KG1 (cell line): ENCODE measurements at regions not wholly inside any gene's neighbourhood (a gene's known extent, or its start where the extent isn't known, plus 50 kb on each side); places are given as distances from the start of the nearest gene placed in this dataset.
"Not testable (repeated sequence)": the region's sequence is repeated elsewhere in the genome, so short reads cannot be mapped to it uniquely, and the experiment has no call there.

Experiments used
- DNase-seq: peaks from one replicate; lab custom pipeline; 2025; lab: John Stamatoyannopoulos, UW

DNA sequence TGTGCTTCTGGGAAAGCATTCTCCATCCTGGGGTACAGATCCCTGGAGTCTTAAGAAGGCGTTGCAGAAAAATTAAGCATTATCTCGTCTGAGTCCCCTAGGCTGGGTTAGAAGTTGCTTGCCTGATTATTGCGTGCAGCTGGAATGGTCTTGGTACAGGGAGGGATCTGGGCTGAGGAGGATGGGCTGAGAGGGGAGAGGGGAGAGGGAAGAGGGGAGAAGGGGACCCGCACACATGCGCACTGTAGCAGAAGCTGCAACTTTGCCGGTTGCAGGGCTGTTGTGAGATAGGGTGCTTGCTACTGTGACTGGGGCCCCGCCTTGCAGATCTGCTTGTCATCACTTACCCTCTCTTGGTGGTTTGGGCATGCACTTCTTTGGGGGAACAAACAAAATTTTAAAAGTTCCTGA lies 316.8 kb downstream of the DLEU7 start:
- no peak for DNase-seq

DNA sequence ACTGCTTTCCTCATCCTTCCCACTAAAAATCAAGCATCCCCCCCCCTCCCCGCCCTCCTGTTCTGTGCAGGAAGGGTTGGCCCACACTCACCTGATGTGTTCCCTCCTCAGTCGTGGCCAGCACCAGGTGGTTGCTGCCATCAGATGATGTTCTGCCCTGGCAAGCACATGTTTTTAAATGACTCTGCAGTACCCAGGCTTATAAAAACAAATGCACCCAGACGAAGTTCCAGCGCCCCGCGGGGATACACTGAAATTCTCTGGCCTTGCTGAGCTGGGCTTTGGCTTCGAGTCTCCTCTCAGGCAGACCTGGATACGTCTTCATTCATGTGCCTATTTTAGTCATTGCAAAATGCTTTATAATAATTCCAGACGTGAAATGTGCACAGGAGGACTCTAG lies 316.3 kb downstream of the DLEU7 start:
- no peak for DNase-seq

DNA sequence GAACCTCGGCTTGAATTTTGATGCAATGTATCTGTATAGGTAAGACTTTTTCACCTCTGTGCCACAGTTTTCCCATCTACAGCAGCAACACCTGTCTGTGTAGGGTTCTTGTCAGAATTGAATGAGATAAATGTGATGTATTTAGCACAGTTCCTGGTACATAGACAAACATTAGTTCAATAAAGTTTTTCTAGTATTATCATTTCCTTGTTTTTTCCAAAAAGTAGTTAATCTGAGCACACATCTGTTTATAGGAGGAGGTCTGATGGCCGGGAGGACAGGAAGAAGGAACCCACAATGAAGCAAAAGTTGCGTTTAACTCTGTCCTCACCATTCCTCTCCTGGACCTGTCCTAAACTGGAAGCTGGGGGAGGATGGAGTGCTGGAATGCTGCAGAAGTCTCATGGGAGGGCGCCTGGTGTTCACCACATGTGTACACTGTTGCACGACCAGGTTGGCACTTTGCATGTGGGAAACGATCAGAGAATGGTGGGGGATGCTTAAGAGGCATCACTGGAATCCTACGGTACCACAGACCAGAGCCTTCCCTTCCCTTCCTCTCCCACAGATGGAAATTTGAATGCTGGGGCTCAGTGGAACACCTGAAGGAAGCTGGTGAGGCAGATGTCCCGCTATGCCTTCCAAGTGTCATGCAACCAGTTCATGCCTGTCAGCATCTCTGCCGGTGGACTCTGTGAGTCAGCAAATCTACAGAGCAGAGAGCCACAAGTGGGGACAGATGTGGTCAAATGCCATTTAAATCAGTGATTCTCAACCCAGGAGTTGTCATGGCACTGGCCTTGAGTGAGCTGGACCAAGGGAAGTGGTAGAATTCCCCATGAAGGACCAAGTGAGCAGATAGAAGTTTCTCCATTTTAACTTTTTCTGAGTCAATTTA lies 315.6 kb downstream of the DLEU7 start:
- DNase-seq, result no peak

DNA sequence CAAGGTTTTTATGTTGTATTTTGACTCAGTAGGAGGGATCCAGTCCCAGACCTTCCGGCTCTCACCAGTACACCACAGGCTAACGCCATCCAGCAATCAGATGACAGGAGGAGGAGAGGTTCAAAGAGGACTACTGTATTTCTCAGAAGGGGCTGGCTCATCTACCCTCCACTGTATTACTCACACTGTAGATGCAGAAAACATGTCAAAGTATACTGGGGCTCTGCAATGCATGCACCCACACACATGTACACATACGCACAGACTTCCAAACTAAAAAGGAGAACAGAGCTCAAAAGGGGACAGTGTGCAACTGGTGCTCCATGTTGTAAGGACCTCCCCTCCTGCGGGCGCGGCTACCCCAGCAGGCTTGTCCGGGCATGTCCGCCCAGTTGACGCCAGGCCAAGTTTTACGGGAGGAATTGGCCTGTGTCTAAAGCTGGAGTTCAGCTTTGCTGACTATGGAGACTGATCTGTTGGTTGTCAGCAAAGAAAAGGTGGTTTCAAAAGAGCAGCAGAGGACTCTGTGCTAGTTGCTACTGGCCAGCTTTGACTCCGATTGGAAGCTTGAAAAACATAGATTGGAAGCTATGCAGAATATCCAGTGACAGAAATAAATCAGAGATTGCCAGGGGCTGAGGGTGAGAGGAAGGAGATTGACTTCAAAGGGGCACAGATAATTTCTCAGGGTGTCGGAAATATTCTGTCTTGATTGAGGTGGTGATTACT lies 314.2 kb downstream of the DLEU7 start:
- no peak for DNase-seq

DNA sequence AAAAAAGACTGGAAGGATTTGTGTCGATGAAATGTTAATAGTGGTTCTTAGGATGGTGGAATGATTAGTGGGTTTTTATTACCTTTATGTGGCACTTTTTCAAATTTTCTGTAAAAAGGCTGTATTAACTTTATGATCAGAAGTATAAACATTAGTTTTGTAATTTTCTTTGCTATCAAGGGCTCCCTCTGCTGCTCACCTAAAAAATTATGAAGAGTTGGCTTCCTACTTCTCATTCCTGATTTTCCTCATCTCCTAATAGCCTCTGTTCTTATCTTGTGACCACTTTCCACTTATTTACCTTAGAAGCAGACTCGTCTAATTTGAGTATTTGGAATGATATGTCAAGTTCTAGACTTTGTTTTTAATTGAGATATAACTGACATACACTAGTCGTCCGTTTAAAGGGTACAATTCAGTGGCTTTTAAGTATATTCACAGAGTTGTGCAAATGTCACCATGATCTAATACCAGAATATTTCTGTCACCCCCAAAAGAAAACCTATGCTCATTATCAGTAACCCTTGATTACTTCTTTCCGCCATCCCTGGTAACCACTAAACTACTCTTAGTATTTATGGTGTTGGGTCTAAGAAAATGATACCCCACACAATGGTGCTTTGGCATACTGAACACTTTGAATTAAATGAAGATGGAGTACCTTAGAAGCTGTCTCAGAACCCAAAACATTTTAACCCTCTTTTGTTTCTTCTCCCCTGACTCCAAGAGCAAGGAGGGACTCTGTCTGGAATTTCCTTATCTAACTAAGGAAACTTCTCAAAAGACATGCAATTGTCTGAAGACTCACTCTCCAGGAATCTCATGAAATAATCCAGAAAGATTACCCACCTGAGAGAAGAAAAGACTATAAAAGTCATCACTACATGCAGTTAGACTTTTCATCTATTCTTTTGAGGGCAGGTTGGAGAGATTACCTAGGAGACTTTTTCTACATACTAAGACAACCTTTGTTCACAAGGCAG lies 311.3 kb downstream of the DLEU7 start:
- peak; percentile 21 for DNase-seq

DNA sequence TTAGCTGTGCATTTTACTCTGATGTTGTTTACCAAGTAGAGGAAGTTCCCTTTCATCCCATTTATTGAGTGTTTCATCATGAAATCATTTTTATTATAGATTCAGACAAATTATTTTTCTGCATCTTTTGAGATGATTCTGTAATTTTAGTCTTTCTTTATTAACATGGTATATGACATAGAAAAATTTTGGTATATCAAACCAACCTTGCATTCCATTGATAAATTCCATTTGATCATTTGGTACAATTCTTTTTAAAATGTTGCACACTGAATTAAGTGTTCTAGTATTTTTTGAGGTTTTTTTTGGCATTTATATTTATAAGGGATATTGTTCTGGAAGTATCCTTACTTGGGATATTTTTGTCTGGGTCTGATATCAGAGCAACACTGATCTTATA lies 308.4 kb downstream of the DLEU7 start:
- no peak for DNase-seq

DNA sequence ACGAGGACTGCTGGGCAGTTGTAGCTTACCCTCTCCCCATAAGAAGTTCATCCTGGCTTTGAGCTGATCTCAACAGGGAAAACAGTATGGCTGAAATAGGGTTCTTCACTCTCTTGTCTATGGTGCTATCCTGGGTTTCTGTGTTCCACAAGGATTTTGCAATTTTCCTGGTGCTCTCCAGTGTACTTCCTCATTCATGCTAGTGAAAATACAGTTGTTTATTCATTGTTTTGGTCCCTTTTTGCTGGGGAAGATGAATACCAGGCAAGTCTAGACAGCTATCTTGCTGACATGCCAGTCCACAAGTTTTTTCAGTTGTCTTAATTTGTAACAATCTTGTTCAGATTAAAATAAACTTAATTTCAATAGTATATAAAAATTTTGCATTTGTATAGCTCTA lies 306.5 kb downstream of the DLEU7 start:
- no peak for DNase-seq

DNA sequence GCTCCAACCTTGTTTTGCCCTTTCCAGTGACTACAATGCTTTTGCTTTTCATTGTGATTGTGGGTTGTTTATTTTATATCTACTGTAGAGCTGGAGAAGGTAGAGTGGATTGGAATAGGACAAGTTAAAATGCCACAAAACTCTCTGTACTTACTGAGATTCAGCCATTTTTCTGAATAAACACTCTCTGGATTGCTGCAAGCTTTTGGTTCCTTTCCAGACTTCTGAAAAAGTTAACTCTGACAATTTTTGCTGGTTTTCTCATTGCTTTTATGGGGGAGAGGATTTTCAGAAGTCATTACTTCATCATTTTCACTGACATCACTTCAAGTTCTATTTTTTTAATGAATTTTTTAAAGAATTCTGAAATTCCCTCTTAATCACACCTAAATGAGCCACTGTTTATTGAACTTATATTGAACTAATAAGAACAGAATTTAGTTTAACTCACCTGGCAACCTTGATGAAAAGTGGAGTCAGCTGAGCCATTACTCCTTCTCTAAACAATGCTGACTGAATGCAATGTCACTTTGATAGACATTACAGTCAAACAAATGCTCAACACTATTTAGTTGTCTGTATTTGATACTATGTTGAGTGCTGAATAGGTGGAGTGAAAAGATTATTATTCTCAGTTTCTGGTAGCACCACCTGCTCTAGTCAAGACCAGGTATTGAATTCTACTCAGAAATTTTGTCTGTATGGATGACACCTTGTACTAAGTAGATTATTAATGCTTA lies 303.5 kb downstream of the DLEU7 start:
- DNase-seq, result no peak

DNA sequence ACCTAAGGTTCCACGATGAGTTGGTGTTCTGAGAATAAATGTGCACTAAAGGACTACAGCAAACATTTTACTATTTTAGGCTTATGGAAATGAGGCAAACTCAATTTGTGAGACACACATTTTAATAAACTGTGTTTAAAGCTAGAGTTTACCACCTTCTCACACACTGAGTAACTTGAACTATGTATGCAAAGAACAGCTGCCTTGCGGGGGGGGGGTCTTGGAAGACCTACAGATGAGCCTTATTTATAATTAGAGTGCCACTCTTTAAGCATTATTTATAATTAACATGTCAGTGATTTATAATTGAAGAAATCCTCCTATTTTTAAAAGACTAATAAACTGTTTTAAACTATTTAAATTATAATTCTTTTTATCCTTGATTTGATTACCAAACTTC lies 300.4 kb downstream of the DLEU7 start:
- DNase-seq, result no peak

DNA sequence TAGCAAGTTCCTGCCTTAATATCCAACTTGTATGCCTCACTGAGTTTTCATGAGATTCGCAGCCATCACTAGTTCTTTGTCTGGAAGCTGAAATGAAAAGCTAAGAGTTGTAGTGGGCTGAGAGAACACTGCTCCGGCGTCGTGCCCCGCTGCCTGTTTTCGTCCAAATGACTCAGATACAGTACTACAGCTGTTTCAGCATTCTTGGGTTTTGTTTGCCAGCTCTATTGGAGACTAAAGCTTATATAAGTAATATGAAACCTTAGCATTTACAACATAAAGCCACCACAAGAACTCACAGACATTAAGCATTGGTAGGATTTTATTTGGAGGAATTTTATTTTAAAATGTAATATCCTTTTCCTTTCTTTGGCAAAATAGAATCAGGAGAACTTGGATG lies 299.7 kb downstream of the DLEU7 start:
- DNase-seq, result no peak

DNA sequence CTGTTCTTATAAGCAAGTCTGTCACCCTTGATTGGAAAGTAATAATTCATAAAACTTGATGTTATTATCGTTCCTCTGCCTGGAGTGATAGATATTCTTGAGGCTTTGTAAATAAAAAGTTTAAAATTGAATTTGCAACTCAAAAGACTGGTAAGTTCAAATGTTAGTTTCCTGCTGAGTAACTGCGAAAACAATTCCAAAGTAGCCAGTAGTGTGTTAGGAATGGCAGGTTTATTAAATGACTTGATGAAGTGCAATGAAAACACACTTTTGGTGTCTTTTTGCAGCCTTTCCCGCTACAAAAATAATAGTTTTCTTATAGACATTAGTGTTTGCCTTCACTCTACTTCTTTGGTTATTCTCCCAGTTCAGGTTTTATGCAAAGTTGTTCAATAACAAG lies 299.3 kb downstream of the DLEU7 start:
- DNase-seq, result no peak

DNA sequence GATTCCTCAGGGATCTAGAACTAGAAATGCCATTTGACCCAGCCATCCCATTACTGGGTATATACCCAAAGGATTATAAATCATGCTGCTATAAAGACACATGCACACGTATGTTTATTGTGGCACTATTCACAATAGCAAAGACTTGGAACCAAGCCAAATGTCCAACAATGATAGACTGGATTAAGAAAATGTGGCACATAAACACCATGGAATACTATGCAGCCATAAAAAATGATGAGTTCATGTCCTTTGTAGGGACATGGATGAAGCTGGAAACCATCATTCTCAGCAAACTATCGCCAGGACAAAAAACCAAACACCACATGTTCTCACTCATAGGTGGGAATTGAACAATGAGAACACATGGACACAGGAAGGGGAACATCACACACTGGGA lies 296.3 kb downstream of the DLEU7 start:
- DNase-seq, result not testable (repeated sequence)

DNA sequence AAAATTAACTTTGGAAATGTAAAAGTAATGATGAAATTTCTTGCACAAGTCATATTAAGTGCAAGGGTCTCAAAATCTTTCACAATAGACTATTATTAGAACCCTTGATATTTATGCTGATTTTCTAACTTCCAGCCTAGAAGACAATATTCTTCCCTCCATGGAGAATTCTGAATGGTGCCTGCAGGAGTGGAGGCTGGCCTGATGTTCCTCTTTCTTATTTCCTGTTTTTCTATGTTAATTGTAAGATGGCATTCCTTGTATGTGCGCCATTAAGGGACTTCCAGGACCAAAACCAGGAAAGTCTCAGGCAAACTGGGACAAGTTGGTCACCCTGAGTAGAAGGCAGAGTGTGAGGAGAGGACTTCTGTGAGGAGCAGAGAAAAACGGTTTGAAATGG lies 294.9 kb downstream of the DLEU7 start:
- DNase-seq, result no peak

DNA sequence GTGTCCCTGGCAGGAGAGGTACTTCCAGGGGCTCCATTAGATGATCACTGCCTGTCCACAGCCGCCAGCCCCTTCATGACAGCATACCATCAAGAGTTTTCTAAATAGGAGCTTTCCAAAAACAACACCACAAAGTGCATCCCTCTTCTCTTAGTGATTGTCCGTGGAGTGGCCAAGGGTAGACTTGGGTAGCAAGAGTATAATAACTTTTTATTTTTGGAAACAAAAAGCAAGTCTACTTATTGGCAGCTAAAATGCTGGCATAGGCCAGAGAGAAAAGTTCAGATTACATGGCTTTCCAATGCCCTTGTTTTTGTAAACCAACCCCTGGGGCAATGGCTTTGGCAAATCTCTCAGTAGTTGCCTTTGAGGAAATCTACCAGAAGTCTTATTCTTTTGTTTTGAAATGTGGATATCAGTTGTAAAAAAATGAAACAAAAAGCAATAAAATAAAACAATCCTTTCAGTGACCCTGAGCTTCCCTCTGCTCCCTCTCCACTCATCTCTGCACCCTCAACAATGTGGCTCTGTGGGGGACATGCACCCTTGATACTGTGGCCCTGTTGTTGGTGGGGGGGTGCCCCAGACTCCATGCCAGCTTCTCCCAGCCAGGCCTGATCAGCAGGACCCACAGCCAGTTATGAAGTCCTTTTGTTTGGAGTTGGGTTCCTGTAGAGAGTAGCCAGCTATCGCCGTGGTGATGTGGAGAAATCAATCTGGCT lies 294.1 kb downstream of the DLEU7 start:
- no peak for DNase-seq

DNA sequence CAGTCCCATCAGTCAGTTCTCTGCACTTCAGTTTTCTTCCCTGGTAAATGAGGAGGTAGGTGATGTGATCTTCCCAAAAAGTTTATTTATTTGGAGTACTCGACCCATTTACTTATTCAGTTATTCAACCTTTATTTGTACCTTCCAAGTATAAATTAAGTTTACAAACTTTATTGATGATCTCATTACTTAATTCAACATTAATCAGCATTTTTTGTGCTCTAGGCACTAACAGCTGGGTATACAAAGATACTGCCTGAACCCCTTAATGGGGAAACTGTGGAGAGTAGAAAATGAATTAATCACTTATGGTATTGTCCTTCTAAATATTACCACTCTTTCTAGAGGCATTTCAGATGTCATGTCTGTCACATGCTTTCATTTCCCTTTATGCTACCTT lies 293.3 kb downstream of the DLEU7 start:
- DNase-seq, result no peak

DNA sequence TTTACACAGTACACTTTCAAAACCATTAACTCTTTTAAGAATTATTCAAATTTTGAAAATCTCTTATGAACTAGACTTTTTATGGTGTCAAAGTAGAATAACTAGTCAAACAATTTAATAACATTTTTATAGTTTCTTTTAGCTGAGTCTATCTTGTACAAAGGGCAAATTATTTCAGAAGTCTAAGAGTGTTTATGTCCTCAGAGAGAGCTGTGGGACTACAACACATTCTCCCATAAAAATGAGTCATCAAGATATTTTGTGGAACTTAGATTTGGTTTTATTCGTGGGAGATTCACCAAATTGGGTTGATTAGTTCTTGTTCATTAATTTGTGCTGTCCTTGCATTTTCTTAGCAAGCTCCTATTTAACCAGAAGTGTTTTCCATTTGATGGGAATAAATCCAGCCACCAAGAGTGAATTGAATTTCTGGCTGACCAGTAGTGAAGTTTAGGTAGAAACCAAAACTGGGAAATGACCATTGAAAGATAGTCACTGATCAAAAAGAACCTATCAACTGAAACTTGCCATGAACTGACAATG lies 291.0 kb downstream of the DLEU7 start:
- no peak for DNase-seq

DNA sequence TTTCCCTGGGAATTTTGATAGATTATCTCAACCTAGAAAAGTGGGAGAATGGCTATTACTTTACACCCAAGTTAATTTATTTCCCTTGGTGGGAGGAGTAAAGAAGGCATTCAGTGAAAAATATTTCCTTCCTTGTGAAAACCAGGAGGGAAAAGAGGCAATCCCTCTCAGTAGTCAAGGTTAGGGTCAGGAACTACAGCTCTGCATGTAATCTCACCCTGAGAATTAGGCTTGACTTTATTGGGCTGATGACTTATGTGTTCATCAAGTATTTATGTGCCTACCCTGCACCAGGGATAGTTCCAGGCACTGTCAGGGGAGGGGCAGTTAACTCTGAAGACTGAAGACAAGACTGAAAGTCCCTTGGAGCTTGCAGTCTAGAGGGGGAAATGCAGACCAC lies 281.8 kb downstream of the DLEU7 start:
- DNase-seq, result no peak

DNA sequence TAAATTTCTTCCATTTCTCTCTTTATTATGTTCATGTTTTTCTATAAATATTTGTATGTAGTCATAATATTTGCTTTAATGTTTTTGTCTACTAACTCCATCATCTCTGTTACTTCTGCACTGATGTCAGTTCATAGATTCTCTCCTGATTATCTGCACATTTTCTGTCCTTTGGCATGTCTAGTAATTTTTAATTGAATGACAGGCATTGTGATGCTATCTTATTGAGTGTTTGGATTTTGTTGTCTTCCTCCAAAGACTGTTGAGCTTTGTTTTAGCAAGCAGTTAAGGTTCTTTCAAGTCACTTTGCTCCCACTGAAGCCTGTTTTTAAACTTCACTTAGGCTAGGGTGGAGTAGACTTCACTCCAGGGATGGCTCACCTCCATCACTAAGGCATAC lies 276.8 kb downstream of the DLEU7 start:
- no peak for DNase-seq

DNA sequence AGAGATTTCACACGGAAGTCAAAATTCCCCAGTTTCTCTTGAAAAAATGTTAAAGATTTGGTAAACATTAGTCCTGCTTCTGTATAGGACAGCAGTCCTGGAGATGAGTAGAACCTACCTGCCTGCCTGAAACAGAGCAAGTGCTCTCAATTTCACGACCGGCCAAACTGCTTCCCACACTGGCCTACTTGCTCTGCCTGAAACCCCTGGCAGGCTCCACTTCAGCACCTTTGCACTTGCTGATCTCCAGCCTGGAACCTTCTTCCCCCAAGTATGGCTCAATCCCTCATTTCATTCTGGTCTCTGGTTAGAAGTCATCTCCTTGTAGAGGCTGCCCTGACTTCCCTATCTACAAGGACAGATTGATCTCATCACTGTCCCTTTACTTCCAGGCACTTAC lies 271.4 kb downstream of the DLEU7 start:
- no peak for DNase-seq

DNA sequence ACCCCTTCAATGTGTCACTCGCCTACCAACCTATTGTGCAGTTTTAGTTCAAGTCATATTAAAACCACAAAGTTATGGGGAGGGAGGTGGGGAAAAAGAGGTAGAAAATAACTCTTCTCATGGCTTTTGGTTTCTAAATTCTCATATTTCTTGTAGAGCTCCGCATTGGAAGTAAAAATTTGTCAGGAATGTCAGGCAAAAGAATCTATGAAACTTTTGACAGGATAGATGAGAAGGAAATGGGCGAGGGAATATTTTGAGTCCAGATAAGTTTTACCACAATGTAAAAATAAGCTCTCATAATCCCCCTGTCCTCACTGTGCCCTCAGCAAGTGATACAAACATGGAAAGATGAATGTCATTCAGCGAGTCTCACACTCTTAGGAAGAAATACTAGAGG lies 270.4 kb downstream of the DLEU7 start:
- no peak for DNase-seq

DNA sequence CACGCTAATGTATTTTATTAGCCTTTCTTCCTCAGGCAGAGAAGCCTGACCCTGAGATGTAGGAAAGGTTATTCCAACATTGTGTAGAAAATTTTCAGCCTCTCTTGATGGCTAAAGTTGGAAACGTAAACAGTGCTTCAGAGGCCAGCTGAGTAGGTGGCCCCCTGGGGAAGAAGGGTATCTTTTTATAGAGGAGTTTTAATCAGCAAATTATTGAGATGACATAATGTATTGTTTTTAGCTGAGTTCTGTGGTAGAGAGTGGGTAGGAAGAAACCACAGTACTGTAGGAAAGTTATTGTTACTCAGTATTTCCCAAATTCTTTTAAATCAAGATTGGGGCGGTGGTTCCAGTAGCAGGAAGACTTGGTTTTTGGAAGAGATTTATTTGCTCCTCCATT lies 268.8 kb downstream of the DLEU7 start:
- DNase-seq, result no peak
